NCI-H510A treated with DMSO at 0.1 percent for 48 hours (cell line): ENCODE measurements at regions not wholly inside any gene's neighbourhood (a gene's known extent, or its start where the extent isn't known, plus 50 kb on each side); places are given as distances from the start of the nearest gene placed in this dataset.
"Not testable (repeated sequence)": the region's sequence is repeated elsewhere in the genome, so short reads cannot be mapped to it uniquely, and the experiment has no call there.

Experiments used
- DNase-seq: peaks from one replicate; lab custom pipeline; 2025; lab: John Stamatoyannopoulos, UW

DNA sequence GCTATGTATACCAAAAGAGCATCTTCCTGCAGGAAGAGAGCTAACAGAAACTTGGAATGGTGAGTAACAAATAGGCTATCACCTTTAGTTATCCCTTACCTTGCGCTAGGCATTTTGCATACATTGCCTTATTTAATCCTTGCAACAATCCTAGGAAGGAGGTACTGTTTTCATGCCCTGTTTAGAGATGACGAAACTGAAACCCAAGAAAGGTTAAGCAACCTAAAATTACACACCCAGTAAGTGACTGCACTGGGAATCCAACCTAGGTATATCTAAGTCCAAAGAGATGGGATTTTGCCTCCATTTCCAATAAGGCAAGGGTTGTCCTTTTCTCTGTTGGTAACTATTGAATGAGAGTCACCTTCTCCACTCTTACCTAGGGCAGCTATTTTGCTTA, 144.5 kb downstream of the TM2D1 start:
- DNase-seq, result no peak

DNA sequence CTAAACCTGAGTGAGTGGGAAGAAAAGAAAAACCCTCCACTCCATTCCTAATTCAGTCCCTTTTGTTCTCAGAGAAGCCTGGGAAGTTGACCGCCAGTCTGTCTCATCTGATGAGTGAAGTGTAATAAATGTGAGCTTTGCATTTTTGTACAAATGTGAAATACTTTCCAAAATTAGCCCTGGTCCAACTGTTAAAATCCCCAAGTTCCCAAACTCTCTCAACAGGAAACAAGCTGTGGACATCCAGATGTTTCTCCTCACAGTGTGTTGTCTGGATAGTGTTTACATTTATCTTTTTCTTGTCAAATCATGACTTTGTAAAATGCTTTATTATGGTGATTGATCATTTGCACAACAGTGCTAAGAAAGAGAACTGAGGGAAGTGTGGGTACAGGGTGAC, 145.1 kb downstream of the TM2D1 start:
- no peak for DNase-seq

DNA sequence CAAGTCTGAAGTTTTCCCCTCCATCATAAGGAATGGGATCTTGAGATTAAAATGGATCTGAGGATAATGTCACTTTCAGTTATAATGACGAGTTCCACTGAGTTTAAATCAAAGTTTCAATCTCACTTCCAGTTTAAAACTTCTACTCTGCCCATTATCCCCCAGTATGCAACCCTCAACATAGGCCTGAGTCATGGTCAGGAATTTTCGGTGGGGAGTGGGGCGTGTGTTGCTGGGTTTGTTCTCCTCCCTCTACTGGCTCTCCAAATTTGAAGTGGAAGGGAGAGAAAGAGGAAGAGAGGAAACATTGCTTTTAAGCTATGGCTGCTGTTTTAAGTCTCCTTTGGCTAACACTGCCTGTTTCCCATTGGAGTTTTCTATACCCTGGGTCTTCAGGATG, 152.9 kb downstream of the TM2D1 start:
- DNase-seq, result no peak

DNA sequence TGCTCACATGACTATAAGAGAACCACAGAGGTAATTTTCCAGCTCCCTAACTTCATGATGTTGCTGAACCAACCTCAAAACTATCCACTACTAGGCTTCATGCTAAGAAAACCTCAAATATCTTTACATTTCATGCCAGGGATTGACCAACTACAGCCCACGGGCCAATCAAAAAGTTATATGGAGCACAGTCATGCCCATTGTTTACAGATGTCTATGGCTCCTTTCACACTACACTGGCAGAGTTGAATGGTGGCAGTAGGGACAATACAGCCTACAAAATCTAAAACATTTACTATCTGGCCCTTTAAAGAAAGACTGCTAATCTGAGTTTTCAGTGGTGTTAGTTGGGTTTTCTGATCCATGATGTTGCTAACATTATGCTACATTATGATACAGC, 154.8 kb downstream of the TM2D1 start:
- DNase-seq, result no peak

DNA sequence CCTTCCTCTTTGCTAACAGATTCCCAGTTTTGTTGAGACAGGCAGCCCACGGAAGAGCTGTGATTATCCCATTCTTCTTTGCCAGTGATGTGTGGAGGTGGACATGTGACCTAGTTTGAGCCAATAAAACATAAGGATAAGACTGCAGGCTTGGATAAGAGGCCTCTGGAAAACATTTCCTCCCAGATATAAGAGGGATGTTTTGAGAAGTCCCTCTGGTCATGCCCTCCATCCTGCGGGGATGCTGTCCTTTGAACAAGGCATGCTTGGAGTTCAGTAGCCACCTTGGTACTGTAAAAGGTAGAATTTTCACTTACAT, 155.7 kb downstream of the TM2D1 start:
- peak; percentile 5 for DNase-seq

DNA sequence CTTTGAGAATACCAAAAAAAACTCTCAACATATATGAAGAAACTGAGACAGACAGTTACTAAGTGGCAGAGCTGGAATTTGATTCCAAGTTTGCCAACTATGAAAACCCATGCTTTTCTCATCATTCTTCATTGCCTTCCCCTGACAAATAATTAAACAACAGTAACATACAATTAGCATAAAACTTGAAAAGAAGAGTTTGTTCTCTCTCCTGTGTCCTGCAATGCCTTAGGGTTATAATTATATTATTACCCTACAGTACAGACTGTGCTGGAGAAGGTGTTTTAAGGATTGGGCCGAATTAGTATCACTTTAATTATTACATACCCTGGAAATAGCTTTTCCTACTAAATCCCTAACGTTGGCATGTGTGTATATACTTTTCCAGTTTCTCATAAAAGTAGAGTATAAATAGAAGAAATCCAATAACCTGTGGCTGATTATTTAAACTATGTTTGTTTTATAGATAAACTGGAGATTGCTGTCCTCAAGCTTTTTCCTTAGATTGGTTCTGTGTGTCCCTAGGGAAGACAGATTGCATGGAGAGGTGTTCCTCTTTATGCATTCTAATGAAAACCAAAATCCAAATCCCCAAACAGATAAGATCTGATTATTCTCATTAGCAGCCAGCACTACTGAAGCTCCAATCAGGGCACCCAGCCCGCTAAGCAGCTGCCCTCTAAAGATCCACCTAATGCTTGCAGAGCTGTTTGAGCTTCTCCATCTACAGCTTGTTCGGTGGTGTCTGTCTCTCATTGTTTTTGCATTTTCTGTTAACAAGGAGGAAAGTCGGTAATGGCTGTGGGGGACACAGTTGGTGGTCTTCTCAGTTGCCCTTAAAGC, 156.3 kb downstream of the TM2D1 start:
- no peak for DNase-seq

DNA sequence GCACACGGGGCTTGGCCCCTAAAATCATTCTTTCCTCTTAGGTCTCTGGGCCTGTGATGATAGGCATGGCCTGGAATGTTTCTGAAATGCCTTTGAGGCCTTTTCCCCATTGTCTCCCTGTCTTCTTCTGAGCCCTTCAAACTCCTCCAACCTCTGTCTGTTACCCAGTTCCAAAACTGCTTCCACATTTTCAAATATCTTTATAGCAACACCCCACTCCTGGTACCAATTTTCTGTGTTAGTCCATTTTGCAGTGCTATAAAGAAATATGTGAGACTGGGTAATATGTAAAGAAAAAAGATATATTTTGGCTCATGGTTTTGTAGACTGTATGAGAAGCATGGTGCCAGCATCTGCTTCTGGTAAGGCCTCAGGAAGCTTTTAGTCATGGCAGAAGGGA, 158.8 kb downstream of the TM2D1 start:
- no peak for DNase-seq

DNA sequence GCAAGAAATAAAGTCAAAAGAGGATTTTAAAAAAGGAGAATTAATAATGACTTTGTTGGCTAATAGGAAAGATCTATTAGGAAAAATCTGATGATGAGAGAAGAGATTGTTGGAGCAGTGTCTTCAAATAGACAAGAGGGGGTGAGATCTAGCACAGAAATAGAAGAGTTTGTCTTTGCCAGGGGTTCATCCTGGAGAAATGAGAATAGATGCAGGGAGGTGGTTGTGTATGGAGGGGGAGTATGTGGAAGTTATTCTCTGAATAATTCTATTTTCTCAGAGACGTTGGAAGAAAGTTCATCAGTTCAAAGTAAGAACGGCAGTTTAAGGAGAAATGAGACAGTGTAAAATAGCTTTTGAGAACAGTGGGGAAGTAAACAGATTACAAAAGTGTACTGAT, 161.3 kb downstream of the TM2D1 start:
- no peak for DNase-seq

DNA sequence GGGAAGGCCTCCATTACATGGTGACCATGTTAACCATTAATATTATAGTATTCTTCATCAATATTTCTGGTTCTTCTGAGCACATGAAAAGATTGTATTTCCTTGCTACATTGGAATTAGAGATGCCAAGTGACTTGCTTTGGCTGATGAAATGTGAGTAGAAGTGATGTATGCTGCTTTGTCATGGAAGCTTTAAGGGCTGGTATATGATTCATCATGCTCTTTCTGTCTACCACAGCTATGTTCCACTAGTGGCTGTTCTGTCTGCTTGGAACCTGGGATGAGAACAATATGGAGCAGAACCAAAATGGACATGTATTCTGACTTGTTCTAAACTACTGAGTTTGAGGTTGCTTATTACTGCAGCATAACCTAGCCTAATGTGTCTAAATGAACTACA, 163.3 kb downstream of the TM2D1 start:
- no peak for DNase-seq

DNA sequence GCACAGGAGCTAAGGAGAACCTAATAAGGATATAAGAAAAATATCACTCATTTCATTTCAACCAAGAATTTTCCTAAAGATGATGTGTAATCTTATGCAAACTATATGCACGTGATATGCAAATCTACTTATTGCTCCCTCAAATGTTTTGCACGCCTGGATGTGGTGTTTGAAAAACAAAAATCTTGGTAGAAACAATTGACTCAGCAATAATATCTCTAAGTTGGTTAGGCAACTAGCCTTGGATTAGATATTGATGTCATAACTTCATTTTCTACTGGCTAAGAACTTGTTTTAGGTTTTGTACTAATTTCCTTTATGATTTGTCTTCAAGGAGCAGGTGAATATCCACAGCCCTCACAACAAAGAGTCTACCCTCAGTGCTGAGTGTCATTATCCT, 164.6 kb downstream of the TM2D1 start:
- no peak for DNase-seq

DNA sequence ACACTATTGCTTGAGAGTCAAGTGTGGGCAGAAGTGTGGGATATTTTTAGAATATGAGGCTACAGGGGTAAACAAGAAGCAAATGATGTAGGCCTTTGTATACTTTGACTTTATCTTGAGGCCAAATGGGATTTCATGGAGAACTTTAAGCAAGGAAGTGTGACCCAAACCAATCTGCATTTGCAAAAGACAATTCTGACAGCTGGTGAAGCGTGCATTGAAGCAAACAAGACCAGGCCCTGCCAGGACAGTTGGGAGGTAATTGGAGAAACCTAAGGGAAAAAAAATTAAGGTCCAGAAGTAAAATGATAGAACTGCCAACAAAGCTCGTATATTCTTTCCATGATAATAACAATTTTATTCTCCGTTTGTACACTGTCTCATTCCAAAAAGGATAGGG, 168.3 kb downstream of the TM2D1 start:
- no peak for DNase-seq

DNA sequence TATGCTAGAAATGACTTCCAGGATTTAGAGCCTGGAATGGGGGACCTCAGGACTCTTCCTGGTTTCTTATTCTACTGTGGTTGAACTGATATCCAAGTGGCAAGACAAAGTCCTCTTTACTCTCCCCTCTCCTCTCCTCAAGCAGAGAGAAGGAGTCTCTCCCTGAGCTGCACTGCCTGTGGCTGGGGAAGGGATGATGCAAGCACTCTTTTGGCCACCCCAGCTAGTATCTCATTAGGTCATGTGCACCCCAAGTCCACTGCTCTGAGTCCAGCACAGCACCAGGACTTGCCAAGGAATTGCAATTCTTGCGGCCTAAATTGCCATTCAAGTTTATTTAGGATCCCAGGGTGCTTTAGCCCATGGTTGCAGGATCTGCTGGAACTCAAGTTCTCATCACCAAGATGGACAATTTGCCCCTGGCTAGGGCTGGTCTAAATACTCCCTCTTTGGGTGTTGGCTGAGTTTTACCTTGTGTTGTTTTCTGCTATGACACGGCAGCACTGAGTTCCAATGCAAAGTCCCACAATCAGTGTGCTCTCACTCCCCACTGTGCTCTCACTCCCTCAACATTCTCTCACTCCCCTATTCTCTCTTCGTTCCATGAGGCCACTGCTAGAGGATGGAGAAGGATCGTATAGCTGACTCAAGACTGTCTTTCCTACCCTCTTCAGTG, 172.2 kb downstream of the TM2D1 start:
- no peak for DNase-seq

DNA sequence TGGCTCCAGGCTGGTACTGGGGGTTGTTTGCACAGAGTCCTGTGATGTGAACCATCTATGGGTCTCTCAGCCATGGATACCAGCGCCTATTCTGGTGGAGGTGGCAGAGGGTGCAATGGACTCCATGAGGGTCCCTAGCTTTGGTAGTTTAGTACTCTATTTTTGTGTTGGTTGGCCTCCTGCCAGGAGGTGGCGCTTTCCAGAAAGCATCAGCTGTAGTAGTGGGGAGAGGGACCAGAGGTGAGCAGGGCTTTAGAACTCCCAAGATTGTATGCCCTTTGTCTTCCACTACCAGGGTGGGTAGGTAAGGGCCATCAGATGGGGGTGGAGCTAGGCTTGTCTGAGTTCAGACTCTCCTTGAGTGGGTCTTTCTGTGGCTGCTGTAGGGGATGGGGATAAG, 177.6 kb downstream of the TM2D1 start:
- not testable (repeated sequence) for DNase-seq

DNA sequence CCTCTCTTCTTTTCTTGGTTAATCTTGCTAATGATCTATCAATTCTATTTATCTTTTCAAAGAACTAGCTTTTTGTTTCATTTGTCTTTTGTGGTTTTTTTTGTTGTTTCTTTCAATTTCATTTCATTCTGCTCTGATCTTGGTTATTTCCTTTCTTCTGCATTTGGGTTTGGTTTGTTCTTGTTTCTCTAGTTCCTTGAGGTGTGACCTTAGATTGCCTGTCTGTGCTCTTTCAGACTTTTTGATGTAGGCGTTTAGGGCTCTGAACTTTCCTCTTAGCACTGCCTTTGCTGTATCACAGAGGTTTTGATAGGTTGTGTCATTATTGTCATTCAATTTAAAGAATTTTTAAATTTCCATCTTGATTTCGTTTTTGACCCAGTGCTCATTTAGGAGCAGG, 180.1 kb downstream of the TM2D1 start:
- DNase-seq, result not testable (repeated sequence)

DNA sequence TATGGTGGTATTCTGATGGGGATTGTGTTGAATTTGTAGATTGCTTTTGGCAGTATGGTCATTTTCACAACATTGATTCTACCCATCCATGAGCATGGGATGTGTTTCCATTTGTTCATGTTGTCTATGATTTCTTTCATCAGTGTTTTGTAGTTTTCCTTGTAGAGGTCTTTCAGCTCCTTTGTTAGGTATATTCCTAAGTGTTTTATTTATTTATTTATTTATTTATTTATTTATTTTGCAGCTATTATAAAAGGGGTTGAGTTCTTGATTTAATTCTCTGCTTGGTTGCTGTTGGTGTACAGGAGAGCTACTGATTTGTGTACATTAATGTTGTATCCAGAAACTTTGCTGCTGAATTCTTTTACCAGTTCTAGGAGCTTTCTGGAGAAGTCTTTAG, 181.4 kb downstream of the TM2D1 start:
- DNase-seq, result not testable (repeated sequence)

DNA sequence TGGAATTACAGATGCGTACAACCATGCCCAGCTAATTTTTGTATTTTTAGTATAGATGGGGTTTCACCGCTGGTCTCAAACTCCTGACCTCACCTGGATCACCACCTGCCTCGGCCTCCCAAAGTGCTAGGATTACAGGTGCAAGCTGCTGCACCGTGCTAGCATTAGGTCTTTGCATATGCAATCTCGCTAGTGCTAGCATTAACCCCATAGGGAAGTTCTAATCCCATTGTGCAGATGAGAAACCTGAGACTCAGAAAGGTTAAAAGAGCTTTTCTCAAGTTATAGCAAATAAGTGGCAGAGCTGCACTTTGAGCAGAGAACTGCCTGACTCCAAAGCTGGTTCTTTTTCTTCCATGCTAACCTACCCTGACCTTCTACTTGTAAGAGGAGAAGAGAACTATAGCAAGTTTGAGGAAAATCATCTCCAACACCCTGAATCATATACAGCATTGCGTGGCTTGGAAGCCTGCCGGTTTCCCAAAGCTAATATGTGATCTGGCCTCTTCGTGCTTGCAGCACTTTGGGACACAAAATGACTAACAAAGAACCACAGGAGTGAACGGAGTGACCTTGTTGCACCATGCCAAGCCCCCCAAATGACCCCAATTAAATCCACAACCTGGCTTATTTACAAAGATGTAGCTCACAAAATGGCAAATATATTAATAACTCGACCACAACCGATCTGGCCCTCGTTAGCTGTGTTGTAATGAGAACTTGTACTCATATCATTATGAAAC, 185.1 kb downstream of the TM2D1 start:
- DNase-seq, result no peak

DNA sequence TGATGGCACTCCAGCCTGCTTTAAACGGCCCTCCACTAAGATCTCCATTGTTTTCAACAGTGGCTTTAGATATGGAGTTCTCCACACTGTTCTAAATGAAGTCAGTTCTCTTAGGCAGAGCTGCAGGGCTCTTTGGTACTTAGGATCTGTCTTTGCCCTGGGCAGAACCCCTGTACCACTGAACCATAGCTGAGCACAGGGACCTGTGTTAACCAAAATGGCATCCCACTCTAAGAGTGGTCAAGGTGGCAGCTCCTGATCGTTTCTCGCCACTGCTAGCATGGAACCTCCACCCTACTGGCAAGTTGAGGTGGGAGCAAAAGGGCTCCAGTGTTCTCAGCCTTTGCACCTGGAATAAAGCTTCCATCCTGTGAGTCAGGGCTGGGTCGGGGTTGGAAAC, 186.7 kb downstream of the TM2D1 start:
- no peak for DNase-seq

DNA sequence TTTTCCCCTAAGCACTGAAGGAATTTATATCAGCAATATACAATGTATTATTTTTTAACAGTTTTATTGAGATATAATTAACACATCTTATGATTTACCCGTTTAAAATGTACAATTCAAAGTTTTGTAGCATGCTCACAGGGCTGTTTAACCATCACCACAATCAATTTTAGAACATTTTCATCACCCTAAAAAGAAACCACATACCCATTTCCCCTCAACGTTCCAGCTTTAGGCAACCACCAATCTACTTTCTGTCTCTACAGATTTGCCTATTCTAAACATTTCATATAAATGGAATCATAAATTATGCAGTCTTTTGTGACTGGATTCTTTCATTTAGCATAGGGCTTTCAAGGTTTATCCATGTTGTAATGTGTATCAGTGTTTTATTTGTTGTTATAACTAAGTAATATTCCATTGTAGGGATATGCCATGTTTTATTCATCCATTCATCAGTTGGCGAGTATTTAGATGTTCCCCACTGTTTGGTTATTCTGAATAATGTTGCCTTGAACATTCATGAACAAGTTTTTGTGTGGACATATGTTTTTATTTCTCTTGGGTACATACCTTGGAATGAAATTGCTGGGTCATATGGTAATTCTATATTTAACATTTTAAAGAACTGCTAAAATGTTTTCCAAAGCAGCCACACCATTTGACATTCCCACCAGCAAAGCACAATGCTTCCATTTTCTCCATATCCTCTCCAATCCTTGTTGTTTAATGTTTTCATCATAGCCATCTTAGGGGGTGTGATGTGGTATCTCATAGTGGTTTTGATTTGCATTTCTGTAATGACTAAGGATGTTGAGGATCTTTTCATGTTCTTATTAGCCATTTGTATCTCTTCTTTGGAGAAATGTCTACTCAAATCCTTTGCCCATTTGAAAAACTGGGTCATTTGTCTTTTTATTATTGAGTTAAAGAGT, 188.5 kb downstream of the TM2D1 start:
- DNase-seq, result no peak

DNA sequence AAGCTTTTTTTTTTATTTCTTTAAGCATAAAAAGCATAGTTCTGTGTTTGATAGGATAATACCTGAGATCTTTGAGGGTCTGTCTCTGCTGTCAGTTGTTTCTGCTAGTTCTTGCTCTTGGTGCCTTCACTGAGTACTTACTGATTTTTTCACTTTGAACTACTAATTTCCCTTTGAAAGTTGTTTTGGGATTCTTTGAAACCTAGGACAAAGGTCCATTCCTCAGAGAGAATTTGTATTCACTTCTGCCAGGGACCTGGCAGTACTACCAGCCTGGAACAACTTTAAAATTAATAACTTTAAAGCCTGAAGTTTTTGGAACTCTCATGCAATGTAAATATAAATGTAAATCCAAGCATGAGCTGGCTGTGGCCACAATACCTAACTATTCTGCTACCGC, 190.1 kb downstream of the TM2D1 start:
- DNase-seq, result no peak

DNA sequence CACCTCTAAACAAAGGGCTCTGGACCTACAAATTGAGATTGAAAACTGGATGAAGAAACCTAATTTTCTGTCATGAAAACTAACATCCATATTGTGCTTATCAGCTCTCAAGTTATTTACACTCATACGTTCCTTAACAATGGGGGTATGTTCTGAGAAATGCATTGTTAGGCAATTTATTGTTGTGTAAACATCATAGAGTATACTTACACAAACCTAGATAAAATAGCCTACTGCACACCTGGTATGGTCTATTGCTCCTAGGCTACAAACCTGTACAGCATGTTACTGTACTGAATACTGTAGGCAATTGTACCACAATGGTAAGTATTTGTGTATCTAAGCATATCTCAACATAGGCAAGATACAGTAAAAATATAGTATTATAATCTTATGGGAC, 191.4 kb downstream of the TM2D1 start:
- no peak for DNase-seq

DNA sequence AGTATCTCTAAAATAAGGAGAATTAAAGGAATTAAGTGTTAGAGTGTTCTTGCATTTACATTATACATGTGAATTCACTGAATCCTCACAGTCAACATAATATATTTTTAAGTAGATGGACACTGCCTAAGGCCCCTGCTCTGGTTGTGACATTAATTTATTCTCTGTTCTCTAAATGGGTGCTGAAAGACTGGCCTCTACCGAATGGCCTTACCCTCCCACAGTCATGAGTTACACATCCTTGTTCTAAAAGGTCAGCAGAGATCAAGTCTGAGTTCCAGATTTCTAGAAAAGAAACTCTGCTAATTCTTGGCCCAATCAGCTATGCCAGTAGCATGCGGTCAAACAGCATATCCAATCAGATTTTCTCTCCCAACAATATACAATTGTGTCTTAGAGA, 193.2 kb downstream of the TM2D1 start:
- DNase-seq, result no peak
